Fibroblast of pulmonary artery (primary cell): ENCODE measurements at regions not wholly inside any gene's neighbourhood (a gene's known extent, or its start where the extent isn't known, plus 50 kb on each side); places are given as distances from the start of the nearest gene placed in this dataset.

Experiments
- DNase-seq: peaks from one replicate; pipeline ENCODE4 v3.0.0-alpha.2; 2010; ENCODE audit warnings: low read depth
- H3K4me3 ChIP-seq: replicated peaks from 2 replicates; pipeline ENCODE4 v1.5.1; 2011; ENCODE audit warnings: low read depth, mild to moderate bottlenecking, control low read depth, low read length, moderate library complexity
- TF ChIP-seq, protein P1 (sequence below): IDR thresholded peaks from 2 replicates; pipeline ENCODE4 v1.5.1; 2011; ENCODE audit warnings: mild to moderate bottlenecking, control low read depth, low read length, inconsistent platforms; ENCODE audit errors: missing control alignments

DNA sequence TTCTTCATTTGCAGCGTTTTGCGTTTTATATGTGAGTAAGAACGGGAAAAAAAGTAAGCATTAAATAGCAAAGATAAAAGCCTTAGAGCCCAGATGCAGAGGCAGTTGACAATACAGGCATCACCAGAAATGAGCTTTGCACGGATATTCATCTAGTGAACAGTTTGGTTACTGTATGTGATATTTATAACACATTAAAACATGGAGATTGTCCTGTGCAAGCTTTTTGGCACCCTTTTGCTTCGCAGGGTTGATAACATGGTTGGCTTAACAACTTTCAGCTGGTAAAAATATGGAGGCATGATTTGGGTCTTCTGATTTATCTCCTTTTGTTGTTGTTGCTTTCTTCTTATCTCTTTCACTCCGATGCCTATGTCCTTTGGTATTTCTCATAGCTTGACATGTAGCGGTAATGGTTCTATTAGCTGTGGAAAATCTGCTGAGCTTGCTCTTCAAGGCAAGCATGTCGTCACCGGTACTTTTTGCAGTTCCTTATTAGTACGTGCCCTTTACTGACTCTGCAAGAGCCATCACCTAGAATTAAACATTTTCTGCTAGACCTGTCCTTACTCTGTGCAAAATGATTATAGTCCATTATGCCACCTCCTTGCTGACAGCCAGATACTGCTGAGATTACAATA, 102.9 kb downstream of the PCDH7 start:
- TF ChIP-seq, protein P1, sequence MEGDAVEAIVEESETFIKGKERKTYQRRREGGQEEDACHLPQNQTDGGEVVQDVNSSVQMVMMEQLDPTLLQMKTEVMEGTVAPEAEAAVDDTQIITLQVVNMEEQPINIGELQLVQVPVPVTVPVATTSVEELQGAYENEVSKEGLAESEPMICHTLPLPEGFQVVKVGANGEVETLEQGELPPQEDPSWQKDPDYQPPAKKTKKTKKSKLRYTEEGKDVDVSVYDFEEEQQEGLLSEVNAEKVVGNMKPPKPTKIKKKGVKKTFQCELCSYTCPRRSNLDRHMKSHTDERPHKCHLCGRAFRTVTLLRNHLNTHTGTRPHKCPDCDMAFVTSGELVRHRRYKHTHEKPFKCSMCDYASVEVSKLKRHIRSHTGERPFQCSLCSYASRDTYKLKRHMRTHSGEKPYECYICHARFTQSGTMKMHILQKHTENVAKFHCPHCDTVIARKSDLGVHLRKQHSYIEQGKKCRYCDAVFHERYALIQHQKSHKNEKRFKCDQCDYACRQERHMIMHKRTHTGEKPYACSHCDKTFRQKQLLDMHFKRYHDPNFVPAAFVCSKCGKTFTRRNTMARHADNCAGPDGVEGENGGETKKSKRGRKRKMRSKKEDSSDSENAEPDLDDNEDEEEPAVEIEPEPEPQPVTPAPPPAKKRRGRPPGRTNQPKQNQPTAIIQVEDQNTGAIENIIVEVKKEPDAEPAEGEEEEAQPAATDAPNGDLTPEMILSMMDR: no peak
- no peak for DNase-seq
- no peak overlapping the region for H3K4me3 ChIP-seq

DNA sequence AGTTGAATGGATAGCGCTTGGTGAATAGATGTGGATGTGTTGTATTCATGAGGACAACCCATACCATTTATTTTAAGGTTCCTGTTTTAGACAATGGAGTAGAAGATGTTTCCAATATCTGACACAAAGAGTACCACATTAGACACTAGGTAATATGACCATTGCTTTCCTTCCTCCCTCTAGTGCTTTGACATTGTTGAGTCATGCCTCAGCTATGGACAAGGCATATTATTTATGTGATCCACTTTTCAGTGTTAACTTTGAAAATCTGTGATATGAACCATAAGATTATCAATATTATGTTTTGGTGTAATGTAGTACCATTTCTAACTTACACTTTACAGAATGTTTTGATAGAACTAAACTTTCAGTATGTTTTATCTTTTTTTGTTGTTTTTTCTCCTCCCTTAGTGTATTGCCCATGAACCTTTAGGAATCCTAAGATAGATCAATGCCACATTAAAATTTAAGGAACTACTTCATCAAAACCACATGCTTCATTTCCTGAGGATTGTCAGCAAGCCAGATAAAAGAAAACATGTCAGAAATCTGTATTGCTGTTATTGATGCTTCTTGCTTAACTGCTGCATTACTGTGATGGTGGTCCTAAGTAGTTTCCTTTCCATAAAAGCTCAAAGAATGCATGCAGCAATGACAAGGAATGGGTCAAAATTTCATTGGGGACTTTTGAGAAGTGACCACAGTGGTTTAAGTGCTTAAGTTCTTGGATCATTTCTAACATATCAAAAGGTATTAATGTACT, 105.0 kb downstream of the PCDH7 start:
- no peak for DNase-seq
- no peak overlapping the region for H3K4me3 ChIP-seq
- TF ChIP-seq, protein P1: no peak

DNA sequence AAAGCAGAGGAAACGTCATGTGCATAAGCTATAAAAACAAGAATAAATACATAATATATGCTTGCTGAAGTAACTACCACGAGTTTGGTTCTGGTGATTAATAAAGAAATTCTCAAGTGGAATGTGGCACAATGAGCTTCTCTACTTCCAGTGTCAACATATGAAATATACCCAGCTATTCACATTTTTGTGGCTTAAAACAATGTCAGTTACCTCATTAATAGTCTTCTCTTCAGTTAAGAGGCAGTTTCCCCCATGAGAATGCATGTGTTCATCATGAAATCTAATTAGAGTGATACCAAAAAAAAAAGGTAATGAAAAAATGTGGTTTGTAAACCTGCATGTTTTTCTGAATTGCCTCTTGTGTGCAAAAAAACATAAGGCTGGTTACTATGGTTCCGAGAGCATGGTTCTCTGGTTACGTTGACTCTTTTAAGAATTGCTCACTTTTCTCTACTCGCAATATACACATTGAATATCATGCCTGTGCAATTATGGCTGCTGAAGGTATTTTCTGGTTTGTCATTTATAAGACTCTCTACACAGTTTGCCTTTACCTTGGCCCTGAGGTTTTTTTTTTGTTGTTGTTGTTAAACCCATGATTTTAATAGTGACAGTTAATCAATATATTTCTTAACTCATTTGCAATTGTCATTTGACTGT, 108.2 kb downstream of the PCDH7 start:
- TF ChIP-seq, protein P1: no peak

DNA sequence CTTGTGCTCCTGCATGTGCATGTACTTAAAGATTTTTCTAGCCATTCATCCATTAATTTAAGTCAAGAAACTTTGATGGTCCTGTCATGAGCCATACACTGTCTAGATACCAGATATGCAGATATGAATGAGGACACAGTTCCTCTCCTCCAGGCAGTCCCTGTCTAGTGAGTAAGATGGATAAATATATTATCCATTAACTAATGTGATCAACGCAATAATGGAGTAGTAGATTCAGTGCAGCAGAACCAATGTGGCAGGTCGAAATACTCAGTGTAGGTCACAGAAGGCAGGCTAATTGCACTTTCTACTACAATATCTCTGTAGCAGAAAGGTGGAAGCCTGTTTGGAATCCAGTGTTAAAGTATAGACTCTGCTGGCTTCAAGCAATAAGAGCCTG, 112.5 kb downstream of the PCDH7 start:
- no peak overlapping the region for H3K4me3 ChIP-seq
- TF ChIP-seq, protein P1: no peak
- no peak for DNase-seq

More for the DNA sequence above, 108.2 kb downstream of the PCDH7 start:
- H3K4me3 ChIP-seq: no peak overlapping the region
- DNase-seq: peak; percentile 16

DNA sequence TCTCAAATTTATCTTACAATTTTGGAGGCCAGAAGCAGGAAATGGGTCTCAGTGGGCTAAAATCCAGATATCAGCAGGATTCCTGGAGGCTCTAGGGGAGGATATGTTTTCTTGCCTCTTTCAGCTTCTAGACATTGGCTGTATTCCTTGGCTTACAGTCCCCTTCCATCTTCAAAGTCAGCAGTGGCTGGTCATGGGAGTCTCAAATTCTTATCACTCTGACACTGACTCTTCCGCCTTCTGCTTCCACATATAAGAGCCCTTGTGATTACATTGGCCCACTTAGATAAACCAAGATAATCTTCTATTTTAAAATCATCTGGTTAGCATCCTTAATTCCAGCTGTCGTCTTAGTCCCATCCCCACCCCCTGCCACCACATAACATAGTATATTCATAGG, 113.0 kb downstream of the PCDH7 start:
- H3K4me3 ChIP-seq: no peak overlapping the region
- DNase-seq: no peak
- TF ChIP-seq, protein P1: no peak

DNA sequence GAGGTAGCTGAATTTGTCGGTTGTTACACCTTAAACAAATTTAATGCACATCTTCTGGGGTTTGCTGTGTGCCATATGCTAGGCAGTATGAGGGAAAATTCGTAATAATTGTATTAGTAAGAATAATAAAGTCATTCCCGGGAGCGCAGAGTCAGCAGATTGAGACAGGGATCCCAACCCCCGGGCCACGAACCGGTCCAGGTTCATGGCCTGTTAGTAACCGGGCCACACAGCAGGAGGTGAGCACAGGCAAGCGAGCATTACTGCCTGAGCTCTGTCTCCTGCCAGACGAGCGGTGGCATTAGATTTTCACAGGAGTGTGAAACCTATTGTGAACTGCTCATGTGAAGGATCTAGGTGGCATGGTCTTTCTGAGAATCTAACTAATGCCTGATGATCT, 114.9 kb downstream of the PCDH7 start:
- TF ChIP-seq, protein P1: no peak
- H3K4me3 ChIP-seq: no peak overlapping the region
- DNase-seq: no peak
